Heart right ventricle (tissue), 16 donors: ENCODE measurements at regions not wholly inside any gene's neighbourhood (a gene's known extent, or its start where the extent isn't known, plus 50 kb on each side); places are given as distances from the start of the nearest gene placed in this dataset.

Experiments
- ATAC-seq, 8 donors: fragments of 200-7000 bp; cut with Tn5 transposase; one replicate each; pipeline ENCODE4 v1.9.1; 2020; ENCODE audit warnings: mild to moderate bottlenecking in 8 of 8, moderate library complexity in 8 of 8, moderate number of reproducible peaks in 1 of 8
- DNase-seq, 2 donors: peaks; one replicate each; pipeline ENCODE4 v3.0.0-alpha.2; 2020
- H3K27ac ChIP-seq, 10 donors: fragments of 200-600 bp; sonication (generic) in 2 of 10; one replicate each; pipeline versions ENCODE4 v1.5.0 to v1.8.0; 2020 to 2022; ENCODE audit warnings: mild to moderate bottlenecking in 3 of 10
- H3K27me3 ChIP-seq, 7 donors: fragments of 200-600 bp; one replicate each; pipeline ENCODE4 v1.8.0; 2021 to 2022; ENCODE audit warnings: mild to moderate bottlenecking in 2 of 7
- H3K36me3 ChIP-seq, 9 donors: fragments of 200-600 bp; sonication (generic) in 1 of 9; one replicate each; pipeline versions ENCODE4 v1.5.0 to v1.8.0; 2020 to 2022; ENCODE audit warnings: mild to moderate bottlenecking in 2 of 9
- H3K4me1 ChIP-seq, 9 donors: fragments of 200-600 bp; sonication (generic) in 1 of 9; one replicate each; pipeline versions ENCODE4 v1.5.0 to v1.8.0; 2020 to 2022; ENCODE audit warnings: mild to moderate bottlenecking in 4 of 9
- H3K4me3 ChIP-seq, 10 donors: fragments of 200-600 bp; sonication (generic) in 2 of 10; one replicate each; pipeline versions ENCODE4 v1.5.0 to v1.8.0; 2020 to 2022; ENCODE audit warnings: mild to moderate bottlenecking in 7 of 10, moderate library complexity in 2 of 10
- H3K9me3 ChIP-seq, 11 donors: fragments of 200-600 bp in 10 of 11; sonication (generic) in 2 of 11; one replicate each; pipeline versions ENCODE4 v1.5.0 to v1.8.0; 2013 to 2022; ENCODE audit warnings: mild to moderate bottlenecking in 2 of 11, control low read depth in 1 of 11, moderate library complexity in 1 of 11
- CTCF ChIP-seq, 9 donors: fragments of 200-600 bp; sonication (generic) in 2 of 9; IDR thresholded peaks; one replicate each; pipeline versions ENCODE4 v1.5.0 to v1.8.0; 2021 to 2022; ENCODE audit warnings: antibody characterized with exemption in 9 of 9, mild to moderate bottlenecking in 5 of 9, moderate library complexity in 1 of 9
- WGBS, 2 donors: extraction: QIAGEN DNeasy Blood & Tissue Kit; methylation state at CpG; one replicate each; pipeline ENCODE4 v1.1.7; 2013; ENCODE audit warnings: inconsistent platforms in 1 of 2; 5-methylcytosine and 5-hydroxymethylcytosine counted together
- intact Hi-C, 10 donors: fragments of 100-400 bp; cut with DNase I; formaldehyde crosslinking; loops; one replicate each; pipeline versions ENCODE4 v1.11.1 to v1.14.2; 2022
- donor health status: Arrhythmogenic right ventricular cardiomyopathy.
- donor health status: ischemic (EF 13 %, LVEDD 7.1; RV severe dilation, severe dysfunction).
- donor health status: healthy with polysubstance abuse.
- donor health status: DM: no; HTN: yes; CAD: no.
- donor health status: DM: no; HTN: no; CAD: no.
- donor health status: ischemic (EF 25% LVEDD 6.9; RV normal size, moderate dysfunction).
- donor health status: ischemic (EF 25% LVEDD 5.7; RV mildly dilated, moderate dysfunction).
- donor health status: healthy.
- donor health status: DM: yes; HTN: yes; CAD: no.
- donor health status: Ischemic cardiomyopathy.
- donor health status: ischemic (EF 35%, LVEDD 5.7; RV mildly dilated, moderate dysfunction).
- donor health status: nonischemic (EF 11% LVEDD 7.7; RV severe dilation, severe dysfunction).
- donor health status: DM: yes; HTN: yes; CAD: no.
- donor health status: PGD.
- donor health status: ischemic (EF 29% LVEDD 5.4; RV normal size, mild dysfunction).
- donor health status: nonischemic (EF 23%, LVEDD 6.1; RV moderate dilation, normal function).

GRCh38 chr15:62934236-62934971 lies 108.1 kb upstream of the TPM1 start:
- DNase-seq (peak in 1 of 2 donors; percentile 31), ATAC-seq (peak in 7 of 8 donors; percentile 49 to 93 (median 75))
- H3K27ac ChIP-seq, result peak overlapping the region in 4 of 10 donors; percentile 21 to 51 (median 43)
- H3K9me3 ChIP-seq, result no peaks in the 10 kb centered on the region
- intact Hi-C loops, result loop anchor here in 2 of 10 donors (10.0 kb wide), 2 partner anchors 70 to 100 kb away; no protein-coding TSS in a partner anchor
- H3K4me1 ChIP-seq, result peaks cover 0 to 49% (median 10%) of the 10 kb centered on the region in 9 donors
- no peak for TF ChIP-seq CTCF (IDR thresholded peaks at IDR 0.05)
- H3K27me3 ChIP-seq, result no peaks in the 10 kb centered on the region
- 62 to 71% methylated on average over 14 of the region's 14 CpGs for WGBS, 2 donors
- no peaks in the 10 kb centered on the region for H3K36me3 ChIP-seq
- no peak overlapping the region for H3K4me3 ChIP-seq

- Histone ChIP-seq H3K9me3 (no peaks in the 10 kb centered on the region), H3K27me3 (no peaks in the 10 kb centered on the region), H3K27ac (peak overlapping the region in 1 of 10 donors; percentile 17), H3K4me3 (no peak overlapping the region), H3K4me1 (peaks cover 6 to 54% (median 21%) of the 10 kb centered on the region in 9 donors), H3K36me3 (no peaks in the 10 kb centered on the region)
- peak in 5 of 8 donors; percentile 7 to 48 (median 13) for ATAC-seq
- intact Hi-C loops, result loop anchor here in 2 of 10 donors (10.0 kb wide), 2 partner anchors 69 to 99 kb away; no protein-coding TSS in a partner anchor
- TF ChIP-seq CTCF (IDR thresholded peaks at IDR 0.05), result no peak
- WGBS, 2 donors, result 77 to 82% methylated on average over 12 of the region's 12 CpGs
- no peak for DNase-seq
Measured at GRCh38 chr15:62935300-62936081, 107.1 kb upstream of the TPM1 start.

GRCh38 chr15:62938825-62939224 lies 103.7 kb upstream of the TPM1 start:
- no peaks in the 10 kb centered on the region for H3K27me3 ChIP-seq
- peaks cover 4 to 43% (median 37%) of the 10 kb centered on the region in 9 donors for H3K4me1 ChIP-seq
- DNase-seq, result no peak
- 87 to 89% methylated on average over 3 of the region's 3 CpGs for WGBS, 2 donors
- H3K4me3 ChIP-seq, result no peak overlapping the region
- peak overlapping the region in 3 of 10 donors; percentile 24 to 83 (median 24) for H3K27ac ChIP-seq
- no peaks in the 10 kb centered on the region for H3K36me3 ChIP-seq
- ATAC-seq, result no peak
- intact Hi-C loops, result loop anchor here in 2 of 10 donors (10.0 kb wide), 2 partner anchors 66 to 96 kb away; no protein-coding TSS in a partner anchor
- H3K9me3 ChIP-seq, result no peaks in the 10 kb centered on the region
- no peak for TF ChIP-seq CTCF (IDR thresholded peaks at IDR 0.05)

GRCh38 chr15:62940093-62940754 lies 102.3 kb upstream of the TPM1 start:
- intact Hi-C loops, result loop anchor here in 1 of 10 donors (5.0 kb wide), 1 partner anchor 102 kb away; the partner anchor contains the start of gene TPM1
- H3K9me3 ChIP-seq, result no peaks in the 10 kb centered on the region
- H3K27me3 ChIP-seq, result no peaks in the 10 kb centered on the region
- 70 to 72% methylated on average over 4 of the region's 4 CpGs for WGBS, 2 donors
- no peak for TF ChIP-seq CTCF (IDR thresholded peaks at IDR 0.05)
- peaks cover 4 to 35% (median 26%) of the 10 kb centered on the region in 9 donors for H3K4me1 ChIP-seq
- ATAC-seq, result peak in 4 of 8 donors; percentile 2 to 12 (median 4)
- no peaks in the 10 kb centered on the region for H3K36me3 ChIP-seq
- H3K27ac ChIP-seq, result peak overlapping the region; percentile 79 to 93 (median 84)
- H3K4me3 ChIP-seq, result no peak overlapping the region
- DNase-seq, result no peak
